Esophagus squamous epithelium (tissue), 5 donors: ENCODE measurements at regions not wholly inside any gene's neighbourhood (a gene's known extent, or its start where the extent isn't known, plus 50 kb on each side); places are given as distances from the start of the nearest gene placed in this dataset.

Source experiments
- DNase-seq: peaks from one replicate; lab custom pipeline; 2025; lab: John Stamatoyannopoulos, UW
- H3K27ac ChIP-seq, 4 donors: fragments of 200-600 bp; sonication (generic); one replicate each; pipeline ENCODE4 v1.5.1; 2016 to 2019; ENCODE audit warnings: mild to moderate bottlenecking in 1 of 4
- H3K27me3 ChIP-seq, 4 donors: fragments of 200-600 bp; sonication (generic); 1 replicate in 3 of 4; 2 replicates in 1 of 4; pipeline versions ENCODE4 v1.5.1 to v1.6.0; 2017 to 2021; ENCODE audit warnings: antibody characterized with exemption in 1 of 4
- H3K36me3 ChIP-seq, 3 donors: fragments of 200-600 bp; sonication (generic); one replicate each; pipeline ENCODE4 v1.5.1; 2016 to 2019
- H3K4me1 ChIP-seq, 3 donors: fragments of 200-600 bp; sonication (generic); one replicate each; pipeline ENCODE4 v1.5.1; 2017 to 2019
- H3K4me3 ChIP-seq, 4 donors: fragments of 200-600 bp; sonication (generic); 1 replicate in 3 of 4; 2 replicates in 1 of 4; pipeline ENCODE4 v1.5.1; 2016 to 2019; ENCODE audit warnings: mild to moderate bottlenecking in 2 of 4, moderate library complexity in 1 of 4
- H3K9me3 ChIP-seq, 3 donors: fragments of 200-600 bp; sonication (generic); one replicate each; pipeline ENCODE4 v1.5.1; 2016 to 2019
- CTCF ChIP-seq, 6 experiments: fragments of 450-650 bp in 4 of 6; fragments of 200-600 bp in 2 of 6; sonication (generic) in 2 of 6; IDR thresholded peaks; one replicate each; pipeline ENCODE4 v1.5.1; 2016 to 2019; ENCODE audit warnings: antibody characterized with exemption in 6 of 6, mild to moderate bottlenecking in 4 of 6, moderate library complexity in 4 of 6
- POLR2A ChIP-seq, 4 donors: fragments of 450-650 bp; IDR thresholded peaks; one replicate each; pipeline ENCODE4 v1.6.1; 2017; ENCODE audit warnings: antibody characterized with exemption in 4 of 4, mild to moderate bottlenecking in 4 of 4, moderate library complexity in 3 of 4
- WGBS, 2 donors: methylation state at CpG; one replicate each; pipeline ENCODE4 v1.1.5; 2018; 5-methylcytosine and 5-hydroxymethylcytosine counted together
- intact Hi-C: fragments of 100-400 bp; cut with DNase I; formaldehyde crosslinking; loops from one replicate; pipeline ENCODE4 v1.15.0; 2022
- donor health status: DM: yes; HTN: yes; CAD: no.

- TF ChIP-seq POLR2A (IDR thresholded peaks at IDR 0.05) (no peak), CTCF (IDR thresholded peaks at IDR 0.05) (no peak)
- no peak overlapping the region for H3K27ac ChIP-seq
- no peaks in the 10 kb centered on the region for H3K27me3 ChIP-seq
- no peaks in the 10 kb centered on the region for H3K9me3 ChIP-seq
- DNase-seq: no peak
- H3K36me3 ChIP-seq: no peaks in the 10 kb centered on the region
- H3K4me3 ChIP-seq: no peak overlapping the region
- intact Hi-C loops: no loop called here
- H3K4me1 ChIP-seq: no peaks in the 10 kb centered on the region
These were observed 199.6 kb downstream of the NXPE2 start for GRCh38 chr11:114877976-114878375.

GRCh38 chr11:114880442-114880841 is 202.1 kb downstream of the NXPE2 start:
- Histone ChIP-seq H3K27ac (no peak overlapping the region), H3K4me3 (no peak overlapping the region), H3K27me3 (no peaks in the 10 kb centered on the region), H3K9me3 (no peaks in the 10 kb centered on the region), H3K36me3 (no peaks in the 10 kb centered on the region), H3K4me1 (no peaks in the 10 kb centered on the region)
- DNase-seq: no peak
- intact Hi-C loops: no loop called here
- TF ChIP-seq CTCF (IDR thresholded peaks at IDR 0.05) (no peak), POLR2A (IDR thresholded peaks at IDR 0.05) (no peak)
- 45 to 52% methylated on average over 2 of the region's 2 CpGs for WGBS, 2 donors

- WGBS, 2 donors: 52 to 58% methylated on average over 3 of the region's 3 CpGs
- H3K36me3 ChIP-seq: no peaks in the 10 kb centered on the region
- no peak overlapping the region for H3K27ac ChIP-seq
- intact Hi-C loops: no loop called here
- H3K9me3 ChIP-seq: no peaks in the 10 kb centered on the region
- no peak overlapping the region for H3K4me3 ChIP-seq
- no peak for TF ChIP-seq POLR2A (IDR thresholded peaks at IDR 0.05)
- TF ChIP-seq CTCF (IDR thresholded peaks at IDR 0.05): no peak
- peaks cover 0 to 13% (median 0%) of the 10 kb centered on the region in 3 donors for H3K4me1 ChIP-seq
- no peaks in the 10 kb centered on the region for H3K27me3 ChIP-seq
- no peak for DNase-seq
These were observed 205.1 kb downstream of the NXPE2 start for GRCh38 chr11:114883472-114883871.

- intact Hi-C loops: no loop called here
- DNase-seq: no peak
- TF ChIP-seq POLR2A (IDR thresholded peaks at IDR 0.05) (no peak), CTCF (IDR thresholded peaks at IDR 0.05) (no peak)
- peak overlapping the region in 3 of 4 donors; percentile 44 to 75 (median 71) for H3K27ac ChIP-seq
- H3K4me3 ChIP-seq: no peak overlapping the region
- peaks cover 0 to 13% (median 0%) of the 10 kb centered on the region in 3 donors for H3K4me1 ChIP-seq
- 24 to 35% methylated on average over 4 of the region's 4 CpGs for whole genome bisulfite sequencing, 2 donors
- H3K36me3 ChIP-seq: no peaks in the 10 kb centered on the region
- H3K9me3 ChIP-seq: no peaks in the 10 kb centered on the region
- H3K27me3 ChIP-seq: no peaks in the 10 kb centered on the region
These were observed 208.4 kb downstream of the NXPE2 start for GRCh38 chr11:114886644-114887265.

- no peaks in the 10 kb centered on the region for H3K36me3 ChIP-seq
- WGBS, 2 donors: 51 to 65% methylated on average over 12 of the region's 12 CpGs
These were observed 211.3 kb downstream of the NXPE2 start for GRCh38 chr11:114889594-114890011.

More at GRCh38 chr11:114889594-114890011, 211.3 kb downstream of the NXPE2 start:
- H3K27me3 ChIP-seq: no peaks in the 10 kb centered on the region
- no peak overlapping the region for H3K4me3 ChIP-seq
- TF ChIP-seq CTCF (IDR thresholded peaks at IDR 0.05) (no peak), POLR2A (IDR thresholded peaks at IDR 0.05) (no peak)
- H3K9me3 ChIP-seq: no peaks in the 10 kb centered on the region
- peaks cover 0 to 13% (median 0%) of the 10 kb centered on the region in 3 donors for H3K4me1 ChIP-seq
- no peak for DNase-seq
- intact Hi-C loops: no loop called here
- no peak overlapping the region for H3K27ac ChIP-seq
